HepG2 (cell line): ENCODE measurements at regions not wholly inside any gene's neighbourhood (a gene's known extent, or its start where the extent isn't known, plus 50 kb on each side); places are given as distances from the start of the nearest gene placed in this dataset.

Experiments
- BATF2 ChIP-seq: sonication (generic); formaldehyde crosslinking; IDR thresholded peaks from 2 replicates; pipeline ENCODE4 v1.8.0; 2022; ENCODE audit warnings: mild to moderate bottlenecking, missing genetic modification reagents, moderate library complexity
- CEBPB ChIP-seq: IDR thresholded peaks from 2 replicates; pipeline ENCODE4 v1.6.1; 2011; ENCODE audit warnings: low read depth, low read length, improper control_type of control experiment, borderline replicate concordance
- CEBPG ChIP-seq: IDR thresholded peaks from 2 replicates; pipeline ENCODE4 v1.6.1; 2016
- DZIP1 ChIP-seq: sonication (generic); formaldehyde crosslinking; IDR thresholded peaks from 2 replicates; pipeline ENCODE4 v1.5.0; 2020; ENCODE audit warnings: mild to moderate bottlenecking, missing genetic modification reagents
- ELF1 ChIP-seq: sonication (generic); formaldehyde crosslinking; IDR thresholded peaks from 2 replicates; pipeline ENCODE4 v1.4.0; 2020; ENCODE audit warnings: missing genetic modification reagents
- HMG20B ChIP-seq: conservative IDR thresholded peaks from 2 replicates; pipeline ENCODE4 v1.6.1; 2016; ENCODE audit warnings: missing genetic modification reagents, missing compliant biosample characterization
- HMGXB3 ChIP-seq: sonication (generic); formaldehyde crosslinking; IDR thresholded peaks from 2 replicates; pipeline ENCODE4 v1.4.0; 2020; ENCODE audit warnings: missing genetic modification reagents, borderline replicate concordance
- HMGXB4 ChIP-seq, 2 experiments: sonication (generic) in 1 of 2; formaldehyde crosslinking in 1 of 2; IDR thresholded peaks; 2 replicates each; pipeline versions ENCODE4 v1.4.0 to v1.6.1; 2018 to 2020; ENCODE audit warnings: missing genetic modification reagents in 2 of 2, borderline replicate concordance in 1 of 2, low read depth in 1 of 2, mild to moderate bottlenecking in 1 of 2, missing biosample characterization in 1 of 2
- KAT2B ChIP-seq: fragments of 150-350 bp; IDR thresholded peaks from 2 replicates; pipeline ENCODE4 v1.6.1; 2014; ENCODE audit warnings: low read depth, low read length, borderline replicate concordance
- SMARCE1 ChIP-seq: fragments of 450-650 bp; IDR thresholded peaks from 2 replicates; pipeline ENCODE4 v1.6.1; 2017; ENCODE audit warnings: borderline replicate concordance
- STAG1 ChIP-seq: sonication (generic); formaldehyde crosslinking; IDR thresholded peaks from 2 replicates; pipeline ENCODE4 v1.4.0; 2020; ENCODE audit warnings: missing genetic modification reagents
- TCF12 ChIP-seq, 2 experiments: fragments of 450-650 bp in 1 of 2; sonication (generic) in 1 of 2; formaldehyde crosslinking in 1 of 2; IDR thresholded peaks; 2 replicates each; pipeline versions ENCODE4 v1.6.1 to v1.8.0; 2017 to 2022; ENCODE audit warnings: antibody characterized with exemption in 1 of 2, mild to moderate bottlenecking in 1 of 2, missing genetic modification reagents in 1 of 2, moderate library complexity in 1 of 2
- THAP11 ChIP-seq: IDR thresholded peaks from 2 replicates; pipeline ENCODE4 v1.6.1; 2016; ENCODE audit warnings: missing biosample characterization, missing genetic modification reagents
- ZNF331 ChIP-seq: sonication (generic); formaldehyde crosslinking; IDR thresholded peaks from 2 replicates; pipeline ENCODE4 v1.4.0; 2020; ENCODE audit warnings: missing genetic modification reagents
- ZNF530 ChIP-seq: sonication (generic); formaldehyde crosslinking; IDR thresholded peaks from 2 replicates; pipeline ENCODE4 v1.5.0; 2020; ENCODE audit warnings: low read depth, mild to moderate bottlenecking, missing genetic modification reagents
- ZNF569 ChIP-seq: sonication (generic); formaldehyde crosslinking; IDR thresholded peaks from 2 replicates; pipeline ENCODE4 v1.5.0; 2020; ENCODE audit warnings: mild to moderate bottlenecking, missing genetic modification reagents, moderate library complexity, borderline replicate concordance
- ZNF598 ChIP-seq: sonication (generic); formaldehyde crosslinking; IDR thresholded peaks from 2 replicates; pipeline ENCODE4 v1.5.1; 2020; ENCODE audit warnings: mild to moderate bottlenecking, missing genetic modification reagents, borderline replicate concordance

GRCh38 chr20:53857723-53858236 lies 212.6 kb downstream of the BCAS1 start (continued):
- TF ChIP-seq HMG20B (CRISPR knock-in tag) (no peak), THAP11 (0 out of 2 replicates have a peak, but pooled peaks have one; percentile 9), CEBPB (no peak), TCF12 (IDR thresholded peaks at IDR 0.05) (no peak), TCF12 (CRISPR knock-in tag; IDR thresholded peaks at IDR 0.05) (no peak), ELF1 (CRISPR knock-in tag) (no peak), ZNF598 (CRISPR knock-in tag) (no peak), CEBPG (no peak), BATF2 (CRISPR knock-in tag) (no peak), DZIP1 (CRISPR knock-in tag) (no peak), STAG1 (CRISPR knock-in tag) (0 out of 2 replicates have a peak, but pooled peaks have one; percentile 4), KAT2B (no peak), HMGXB4 (CRISPR knock-in tag; IDR thresholded peaks at IDR 0.05; ENCODE audit: borderline replicate concordance in 1 of 2, low read depth in 1 of 2) (no peak), ZNF569 (CRISPR knock-in tag) (no peak), SMARCE1 (no peak), ZNF331 (CRISPR knock-in tag) (no peak), HMGXB3 (CRISPR knock-in tag) (no peak), ZNF530 (CRISPR knock-in tag) (no peak)
